DOHH2 (cell line): ENCODE measurements at regions not wholly inside any gene's neighbourhood (a gene's known extent, or its start where the extent isn't known, plus 50 kb on each side); places are given as distances from the start of the nearest gene placed in this dataset.

Experiments used
- H3F3A ChIP-seq: fragments of 200-600 bp; sonication (generic), shearing (Covaris generic); 2 replicates; pipeline ENCODE4 v1.6.0; 2016; ENCODE audit warnings: antibody characterized with exemption, mild to moderate bottlenecking; ENCODE audit not compliant: control insufficient read depth, insufficient read depth
- H3K27ac ChIP-seq: fragments of 200-600 bp; sonication (generic); 2 replicates; pipeline ENCODE4 v1.5.1; 2014; ENCODE audit warnings: low read depth, mild to moderate bottlenecking, low read length, moderate library complexity
- H3K27me3 ChIP-seq: fragments of 200-600 bp; sonication (generic); 2 replicates; pipeline ENCODE4 v1.6.1; 2014; ENCODE audit warnings: mild to moderate bottlenecking, low read length, mixed read lengths; ENCODE audit not compliant: control insufficient read depth
- H3K36me3 ChIP-seq: fragments of 200-600 bp; sonication (generic); 2 replicates; pipeline ENCODE4 v1.6.1; 2014; ENCODE audit warnings: mild to moderate bottlenecking, low read length, moderate library complexity, mixed read lengths; ENCODE audit not compliant: control insufficient read depth
- H3K4me1 ChIP-seq: fragments of 200-600 bp; sonication (generic); 2 replicates; pipeline ENCODE4 v1.6.1; 2014; ENCODE audit warnings: mild to moderate bottlenecking, low read length, mixed read lengths; ENCODE audit not compliant: control insufficient read depth
- H3K4me2 ChIP-seq: fragments of 200-600 bp; sonication (generic); 2 replicates; pipeline ENCODE4 v1.6.0; 2014; ENCODE audit warnings: mild to moderate bottlenecking, low read length, moderate library complexity
- H3K4me3 ChIP-seq: fragments of 200-600 bp; sonication (generic); 2 replicates; pipeline ENCODE4 v1.5.1; 2014; ENCODE audit warnings: mild to moderate bottlenecking, low read length, mixed read lengths
- H3K79me2 ChIP-seq: fragments of 200-600 bp; sonication (generic); 2 replicates; pipeline ENCODE4 v1.6.1; 2014; ENCODE audit warnings: mild to moderate bottlenecking, low read length, mixed read lengths; ENCODE audit not compliant: control insufficient read depth
- H3K9me2 ChIP-seq: fragments of 200-600 bp; sonication (generic); replicated peaks from 2 replicates; pipeline ENCODE4 v1.6.1; 2014; ENCODE audit warnings: mild to moderate bottlenecking, low read length, mixed read lengths; ENCODE audit not compliant: control insufficient read depth
- H3K9me3 ChIP-seq: fragments of 200-600 bp; sonication (generic); 2 replicates; pipeline ENCODE4 v1.6.1; 2014; ENCODE audit warnings: antibody characterized with exemption, low read length, mixed read lengths; ENCODE audit not compliant: control insufficient read depth, insufficient read depth
- H4K20me1 ChIP-seq: fragments of 200-600 bp; sonication (generic); 2 replicates; pipeline ENCODE4 v1.6.0; 2014; ENCODE audit warnings: low read depth, mild to moderate bottlenecking, antibody characterized with exemption, low read length, moderate library complexity; ENCODE audit not compliant: control insufficient read depth, insufficient read depth
- EZH2phosphoT487 ChIP-seq: fragments of 200-600 bp; sonication (generic); IDR thresholded peaks from 2 replicates; pipeline ENCODE4 v1.6.1; 2017; ENCODE audit warnings: borderline replicate concordance, mild to moderate bottlenecking, antibody characterized with exemption, low read length, moderate library complexity, mixed read lengths
- TF ChIP-seq, protein P1 (sequence below): fragments of 200-600 bp; sonication (generic); IDR thresholded peaks from one replicate; pipeline ENCODE4 v1.5.1; 2014; ENCODE audit warnings: antibody characterized with exemption, mild to moderate bottlenecking, low read depth, low read length; ENCODE audit not compliant: poor library complexity, severe bottlenecking

DNA sequence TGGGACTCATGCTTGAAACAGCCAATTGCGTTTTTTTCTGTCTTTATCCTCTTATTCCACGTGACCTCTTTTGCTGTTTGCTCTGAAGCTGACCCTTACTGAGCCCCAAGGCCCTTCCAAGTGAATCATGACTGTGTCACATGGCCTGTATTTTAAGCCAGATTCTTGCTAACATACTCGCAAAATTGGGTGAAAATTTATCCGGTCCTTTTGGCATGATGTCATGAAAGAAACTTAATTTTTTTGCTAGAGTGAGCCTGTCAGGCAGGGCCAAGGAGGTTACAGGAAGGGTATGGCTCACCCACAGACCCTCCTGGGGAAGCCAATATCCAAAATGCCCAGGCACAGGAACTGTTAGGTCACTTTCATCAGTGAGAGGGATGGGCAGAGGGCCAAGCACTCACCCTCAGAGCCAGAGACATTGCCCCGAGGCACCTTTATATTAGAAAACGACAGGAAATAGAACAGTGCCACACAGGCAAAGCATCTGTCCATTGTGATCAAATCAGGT, 296.7 kb downstream of the CDH26 start:
- Histone ChIP-seq H3K9me3 (no peaks in the 10 kb centered on the region), H3K9me2 (no peaks in the 10 kb centered on the region), H3K4me1 (no peaks in the 10 kb centered on the region), H3K27ac (no peak overlapping the region), H3K4me2 (no peak overlapping the region), H3K79me2 (no peaks in the 10 kb centered on the region), H3K27me3 (no peaks in the 10 kb centered on the region), H3K36me3 (no peaks in the 10 kb centered on the region), H4K20me1 (no peaks in the 10 kb centered on the region), H3K4me3 (no peak overlapping the region), H3F3A (no peaks in the 10 kb centered on the region)
- TF ChIP-seq, protein P1, sequence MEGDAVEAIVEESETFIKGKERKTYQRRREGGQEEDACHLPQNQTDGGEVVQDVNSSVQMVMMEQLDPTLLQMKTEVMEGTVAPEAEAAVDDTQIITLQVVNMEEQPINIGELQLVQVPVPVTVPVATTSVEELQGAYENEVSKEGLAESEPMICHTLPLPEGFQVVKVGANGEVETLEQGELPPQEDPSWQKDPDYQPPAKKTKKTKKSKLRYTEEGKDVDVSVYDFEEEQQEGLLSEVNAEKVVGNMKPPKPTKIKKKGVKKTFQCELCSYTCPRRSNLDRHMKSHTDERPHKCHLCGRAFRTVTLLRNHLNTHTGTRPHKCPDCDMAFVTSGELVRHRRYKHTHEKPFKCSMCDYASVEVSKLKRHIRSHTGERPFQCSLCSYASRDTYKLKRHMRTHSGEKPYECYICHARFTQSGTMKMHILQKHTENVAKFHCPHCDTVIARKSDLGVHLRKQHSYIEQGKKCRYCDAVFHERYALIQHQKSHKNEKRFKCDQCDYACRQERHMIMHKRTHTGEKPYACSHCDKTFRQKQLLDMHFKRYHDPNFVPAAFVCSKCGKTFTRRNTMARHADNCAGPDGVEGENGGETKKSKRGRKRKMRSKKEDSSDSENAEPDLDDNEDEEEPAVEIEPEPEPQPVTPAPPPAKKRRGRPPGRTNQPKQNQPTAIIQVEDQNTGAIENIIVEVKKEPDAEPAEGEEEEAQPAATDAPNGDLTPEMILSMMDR: no peak
- TF ChIP-seq EZH2phosphoT487: no peak

DNA sequence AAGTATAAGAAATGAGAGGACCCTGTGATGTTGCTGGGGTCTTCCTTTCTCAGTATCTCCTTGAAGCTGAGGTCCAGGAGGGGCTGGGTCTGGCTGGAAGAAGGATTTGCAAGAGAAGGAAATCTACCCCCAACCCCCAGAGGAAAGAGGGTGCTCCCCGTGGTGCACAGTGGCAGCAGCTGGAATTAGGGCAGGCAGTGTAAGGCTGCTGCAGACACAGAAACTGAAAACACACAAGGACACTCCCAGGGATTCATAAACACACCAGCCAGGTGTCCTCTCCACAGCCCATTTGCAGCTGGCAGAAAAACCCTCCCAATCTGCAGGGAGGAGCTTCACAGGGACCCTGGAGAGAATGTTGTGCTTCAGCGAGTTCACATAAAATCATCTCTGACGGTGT, 297.2 kb downstream of the CDH26 start:
- H3K9me3 ChIP-seq: no peaks in the 10 kb centered on the region
- no peaks in the 10 kb centered on the region for H3K4me1 ChIP-seq
- no peaks in the 10 kb centered on the region for H4K20me1 ChIP-seq
- H3K36me3 ChIP-seq: no peaks in the 10 kb centered on the region
- no peaks in the 10 kb centered on the region for H3F3A ChIP-seq
- H3K4me2 ChIP-seq: no peak overlapping the region
- no peak overlapping the region for H3K27ac ChIP-seq
- no peak overlapping the region for H3K4me3 ChIP-seq
- TF ChIP-seq EZH2phosphoT487: no peak
- TF ChIP-seq, protein P1: no peak
- H3K79me2 ChIP-seq: no peaks in the 10 kb centered on the region
- no peaks in the 10 kb centered on the region for H3K27me3 ChIP-seq
- H3K9me2 ChIP-seq: no peaks in the 10 kb centered on the region

DNA sequence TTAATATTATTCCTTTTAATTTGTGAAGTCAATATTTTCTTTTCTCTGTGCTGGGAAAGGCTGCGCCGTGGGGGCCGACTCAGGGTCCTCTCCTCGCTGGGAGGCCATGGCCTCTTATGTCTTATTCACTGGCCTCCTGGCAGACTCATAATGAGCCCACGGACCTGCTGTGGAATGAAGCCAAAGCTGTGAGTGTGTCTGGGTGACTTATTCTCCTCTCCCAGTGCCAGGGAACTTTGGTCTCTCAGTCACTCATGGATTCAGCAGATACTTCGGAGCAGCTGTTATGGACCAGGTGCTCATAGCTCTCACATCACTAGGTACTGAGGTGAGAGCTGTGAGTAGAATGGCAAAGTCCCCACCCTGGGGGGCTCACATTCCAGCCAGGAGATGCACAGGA, 297.6 kb downstream of the CDH26 start:
- H3K4me1 ChIP-seq: no peaks in the 10 kb centered on the region
- H3K9me3 ChIP-seq: no peaks in the 10 kb centered on the region
- no peaks in the 10 kb centered on the region for H3K79me2 ChIP-seq
- H3K36me3 ChIP-seq: no peaks in the 10 kb centered on the region
- TF ChIP-seq EZH2phosphoT487: no peak
- TF ChIP-seq, protein P1: no peak
- H3K9me2 ChIP-seq: no peaks in the 10 kb centered on the region
- no peaks in the 10 kb centered on the region for H3F3A ChIP-seq
- no peaks in the 10 kb centered on the region for H4K20me1 ChIP-seq
- H3K4me3 ChIP-seq: no peak overlapping the region
- H3K27ac ChIP-seq: no peak overlapping the region
- H3K27me3 ChIP-seq: no peaks in the 10 kb centered on the region
- H3K4me2 ChIP-seq: no peak overlapping the region
